ENCODE measurements at regions not wholly inside any gene's neighbourhood (a gene's known extent, or its start where the extent isn't known, plus 50 kb on each side); places are given as distances from the start of the nearest gene placed in this dataset.

DNA sequence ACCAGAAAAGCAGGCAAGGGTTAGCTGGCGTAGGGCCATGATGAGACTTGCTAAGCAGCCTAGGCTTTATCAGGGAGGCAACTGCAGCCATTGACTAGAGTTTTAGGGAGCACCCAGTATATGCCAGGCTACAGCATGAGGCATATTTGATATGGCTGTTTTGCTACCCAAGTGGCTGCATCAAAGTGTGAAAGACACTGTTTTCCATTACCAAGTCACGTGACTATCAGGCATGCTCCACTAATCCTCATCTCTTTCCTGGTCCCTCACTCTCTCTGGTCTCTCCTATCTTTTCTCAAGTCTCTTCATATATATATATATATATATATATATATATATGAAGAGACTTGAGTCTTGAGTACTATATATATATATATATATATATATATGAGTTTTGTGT is 206.7 kb upstream of the POU3F1 start:
- Histone ChIP-seq H3K27me3 (ENCODE audit: insufficient read depth, low read length) (no peaks in the 10 kb centered on the region; the same call in 1 of the 2 replicates), H3K4me2 (ENCODE audit: low read length) (no peak overlapping the region), H3K9ac (ENCODE audit: low read length) (no peak overlapping the region), H3F3A (ENCODE audit: insufficient read depth, low read length) (no peaks in the 10 kb centered on the region), H3K27ac (ENCODE audit: low read depth, low read length, poor library complexity, severe bottlenecking) (no peak overlapping the region), H3K4me3 (ENCODE audit: low read depth, low read length, poor library complexity, severe bottlenecking) (no peak overlapping the region), H2AFZ (ENCODE audit: low read length) (no peak overlapping the region), H4K20me1 (ENCODE audit: insufficient read depth, low read length) (no peaks in the 10 kb centered on the region), H3K9me3 (ENCODE audit: low read length) (no peaks in the 10 kb centered on the region), H3K4me1 (ENCODE audit: insufficient read depth, low read length, severe bottlenecking) (no peaks in the 10 kb centered on the region), H3K36me3 (ENCODE audit: insufficient read depth, low read length) (no peaks in the 10 kb centered on the region), H3K79me2 (ENCODE audit: insufficient read depth, low read length) (no peaks in the 10 kb centered on the region), H3K9me2 (ENCODE audit: low read depth, low read length) (no peaks in the 10 kb centered on the region)
- TF ChIP-seq, protein P1, sequence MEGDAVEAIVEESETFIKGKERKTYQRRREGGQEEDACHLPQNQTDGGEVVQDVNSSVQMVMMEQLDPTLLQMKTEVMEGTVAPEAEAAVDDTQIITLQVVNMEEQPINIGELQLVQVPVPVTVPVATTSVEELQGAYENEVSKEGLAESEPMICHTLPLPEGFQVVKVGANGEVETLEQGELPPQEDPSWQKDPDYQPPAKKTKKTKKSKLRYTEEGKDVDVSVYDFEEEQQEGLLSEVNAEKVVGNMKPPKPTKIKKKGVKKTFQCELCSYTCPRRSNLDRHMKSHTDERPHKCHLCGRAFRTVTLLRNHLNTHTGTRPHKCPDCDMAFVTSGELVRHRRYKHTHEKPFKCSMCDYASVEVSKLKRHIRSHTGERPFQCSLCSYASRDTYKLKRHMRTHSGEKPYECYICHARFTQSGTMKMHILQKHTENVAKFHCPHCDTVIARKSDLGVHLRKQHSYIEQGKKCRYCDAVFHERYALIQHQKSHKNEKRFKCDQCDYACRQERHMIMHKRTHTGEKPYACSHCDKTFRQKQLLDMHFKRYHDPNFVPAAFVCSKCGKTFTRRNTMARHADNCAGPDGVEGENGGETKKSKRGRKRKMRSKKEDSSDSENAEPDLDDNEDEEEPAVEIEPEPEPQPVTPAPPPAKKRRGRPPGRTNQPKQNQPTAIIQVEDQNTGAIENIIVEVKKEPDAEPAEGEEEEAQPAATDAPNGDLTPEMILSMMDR (IDR thresholded peaks at IDR 0.05; ENCODE audit: low read length) = no peak
- no peak for TF ChIP-seq EZH2 (IDR thresholded peaks at IDR 0.05; ENCODE audit: borderline replicate concordance, low read length)

DNA sequence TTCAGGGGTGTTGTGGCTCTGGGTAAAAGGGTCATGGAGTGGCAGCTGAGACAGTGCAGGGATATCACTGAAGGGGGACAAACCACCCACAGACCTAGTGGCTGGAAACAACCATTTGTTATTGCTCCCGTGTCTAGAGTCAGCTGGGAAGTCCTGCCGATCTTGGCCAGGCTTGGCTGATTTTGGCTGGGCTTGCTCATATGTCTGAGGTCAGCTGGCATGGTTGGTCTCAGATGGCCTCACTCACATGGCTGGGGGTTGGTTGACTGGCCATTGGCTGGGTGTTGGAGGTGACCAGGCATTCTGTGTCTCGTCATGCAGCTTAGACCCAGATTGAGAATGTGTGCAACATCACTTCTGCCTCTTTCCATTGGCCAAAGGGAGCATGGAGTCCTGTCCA is 203.8 kb upstream of the POU3F1 start:
- H3F3A ChIP-seq (ENCODE audit: insufficient read depth, low read length) = no peaks in the 10 kb centered on the region
- H3K27ac ChIP-seq (ENCODE audit: low read depth, low read length, poor library complexity, severe bottlenecking) = no peak overlapping the region
- H3K4me3 ChIP-seq (ENCODE audit: low read depth, low read length, poor library complexity, severe bottlenecking) = no peak overlapping the region
- no peaks in the 10 kb centered on the region for H3K36me3 ChIP-seq (ENCODE audit: insufficient read depth, low read length)
- H3K9me2 ChIP-seq (ENCODE audit: low read depth, low read length) = no peaks in the 10 kb centered on the region
- H4K20me1 ChIP-seq (ENCODE audit: insufficient read depth, low read length) = no peaks in the 10 kb centered on the region
- no peak overlapping the region for H3K9ac ChIP-seq (ENCODE audit: low read length)
- H3K4me2 ChIP-seq (ENCODE audit: low read length) = no peak overlapping the region
- H3K79me2 ChIP-seq (ENCODE audit: insufficient read depth, low read length) = no peaks in the 10 kb centered on the region
- no peaks in the 10 kb centered on the region for H3K9me3 ChIP-seq (ENCODE audit: low read length)
- H2AFZ ChIP-seq (ENCODE audit: low read length) = no peak overlapping the region
- H3K4me1 ChIP-seq (ENCODE audit: insufficient read depth, low read length, severe bottlenecking) = no peaks in the 10 kb centered on the region
- H3K27me3 ChIP-seq (ENCODE audit: insufficient read depth, low read length) = peaks cover 10% of the 10 kb centered on the region; the same call in 1 of the 2 replicates
- no peak for TF ChIP-seq EZH2 (IDR thresholded peaks at IDR 0.05; ENCODE audit: borderline replicate concordance, low read length)
- TF ChIP-seq, protein P1 (IDR thresholded peaks at IDR 0.05; ENCODE audit: low read length) = no peak

DNA sequence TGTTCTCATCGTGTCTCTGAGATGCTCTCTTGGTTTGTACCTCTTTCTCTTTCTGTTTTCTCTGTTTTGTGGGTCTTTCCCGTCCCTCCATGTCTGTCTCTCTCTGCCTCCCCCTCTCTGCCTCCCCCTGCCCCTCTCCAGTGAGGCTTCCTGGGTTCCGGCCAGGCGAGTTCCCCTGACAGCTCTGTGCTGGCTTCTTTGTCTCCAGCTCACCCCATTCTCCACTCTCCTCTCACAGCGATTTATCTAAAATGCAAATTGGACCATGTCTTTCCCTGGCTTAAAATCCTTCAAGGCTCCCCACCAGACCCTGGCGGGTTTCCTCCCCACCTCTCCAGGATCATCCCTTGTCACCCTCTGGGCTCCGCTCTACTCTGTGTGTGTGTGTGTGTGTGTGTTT is 202.4 kb upstream of the POU3F1 start:
- Histone ChIP-seq H3K27me3 (ENCODE audit: insufficient read depth, low read length) (peaks cover 10% of the 10 kb centered on the region; the same call in 1 of the 2 replicates), H2AFZ (ENCODE audit: low read length) (no peak overlapping the region), H3F3A (ENCODE audit: insufficient read depth, low read length) (no peaks in the 10 kb centered on the region), H3K9me3 (ENCODE audit: low read length) (no peaks in the 10 kb centered on the region), H3K79me2 (ENCODE audit: insufficient read depth, low read length) (no peaks in the 10 kb centered on the region), H3K4me1 (ENCODE audit: insufficient read depth, low read length, severe bottlenecking) (no peaks in the 10 kb centered on the region), H3K36me3 (ENCODE audit: insufficient read depth, low read length) (no peaks in the 10 kb centered on the region), H3K9ac (ENCODE audit: low read length) (no peak overlapping the region), H4K20me1 (ENCODE audit: insufficient read depth, low read length) (no peaks in the 10 kb centered on the region), H3K9me2 (ENCODE audit: low read depth, low read length) (no peaks in the 10 kb centered on the region), H3K27ac (ENCODE audit: low read depth, low read length, poor library complexity, severe bottlenecking) (no peak overlapping the region), H3K4me3 (ENCODE audit: low read depth, low read length, poor library complexity, severe bottlenecking) (no peak overlapping the region), H3K4me2 (ENCODE audit: low read length) (no peak overlapping the region)
- no peak for TF ChIP-seq EZH2 (IDR thresholded peaks at IDR 0.05; ENCODE audit: borderline replicate concordance, low read length)
- TF ChIP-seq, protein P1 (IDR thresholded peaks at IDR 0.05; ENCODE audit: low read length) = no peak

Data from OCI-LY1 (cell line).